NCI-H82 (cell line): ENCODE measurements at regions not wholly inside any gene's neighbourhood (a gene's known extent, or its start where the extent isn't known, plus 50 kb on each side); places are given as distances from the start of the nearest gene placed in this dataset.
"Not testable (repeated sequence)": the region's sequence is repeated elsewhere in the genome, so short reads cannot be mapped to it uniquely, and the experiment has no call there.

Experiments
- DNase-seq: peaks from one replicate; lab custom pipeline; 2025; lab: John Stamatoyannopoulos, UW

- DNase-seq = not testable (repeated sequence)
Observed at GRCh38 chr10:15921423-15921945, 61.2 kb upstream of the MINDY3 start.

DNA sequence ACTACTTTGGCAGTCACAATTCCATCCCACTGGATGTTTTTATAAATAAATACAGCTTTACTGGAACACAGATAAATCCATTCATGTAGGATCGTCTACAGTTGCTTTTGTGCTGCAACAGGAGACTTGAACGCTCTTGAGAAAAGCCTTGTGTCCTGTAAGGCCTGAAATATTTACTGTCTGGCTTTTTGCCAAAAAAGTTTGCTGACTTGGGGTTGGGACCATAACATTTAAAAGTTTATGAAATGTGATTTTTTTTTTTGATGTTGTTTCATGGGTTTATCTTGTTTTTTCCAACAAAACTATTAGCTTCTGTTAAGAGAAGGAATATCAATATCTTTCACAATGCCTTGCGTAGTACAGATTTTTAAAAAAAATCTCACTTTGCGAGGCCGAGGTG is 71.1 kb upstream of the MINDY3 start:
- DNase-seq = no peak

DNA sequence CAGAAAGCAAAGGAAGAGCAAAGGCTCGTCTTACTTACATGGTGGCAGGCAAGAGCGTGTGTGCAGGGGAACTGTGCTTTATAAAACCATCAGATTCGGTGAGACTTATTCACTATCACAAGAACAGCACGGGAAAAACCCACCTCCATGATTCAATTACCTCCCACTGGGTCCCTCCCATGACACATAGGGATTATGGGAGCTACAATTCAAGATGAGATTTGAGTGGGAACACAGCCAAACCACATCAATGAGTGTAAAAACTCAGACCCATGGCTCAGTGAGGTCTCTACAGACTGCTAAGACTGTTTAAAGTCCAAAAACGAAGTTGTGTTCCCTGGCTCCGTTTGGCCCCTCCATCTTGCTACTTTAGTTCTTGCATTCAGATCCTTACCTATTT is 79.2 kb upstream of the MINDY3 start:
- not testable (repeated sequence) for DNase-seq

DNA sequence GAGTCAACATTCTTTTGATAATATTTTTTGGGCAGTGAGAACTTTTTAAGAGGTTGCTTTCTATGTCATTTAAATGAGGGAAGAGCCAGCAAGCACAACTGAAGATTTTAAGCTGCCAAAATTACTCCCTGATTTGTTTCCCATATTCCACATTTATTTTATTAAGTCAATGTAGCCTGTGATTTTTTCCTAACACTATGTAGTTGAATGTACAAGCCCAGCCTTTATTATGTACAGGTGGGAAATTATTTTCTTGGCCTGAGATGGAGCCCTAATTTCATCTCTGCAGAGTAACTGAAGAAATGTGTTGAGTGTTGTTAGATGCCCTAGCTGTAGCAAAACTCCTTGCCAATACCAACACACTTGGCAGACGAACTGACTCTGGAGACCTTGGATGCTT is 83.1 kb upstream of the MINDY3 start:
- DNase-seq = no peak

DNA sequence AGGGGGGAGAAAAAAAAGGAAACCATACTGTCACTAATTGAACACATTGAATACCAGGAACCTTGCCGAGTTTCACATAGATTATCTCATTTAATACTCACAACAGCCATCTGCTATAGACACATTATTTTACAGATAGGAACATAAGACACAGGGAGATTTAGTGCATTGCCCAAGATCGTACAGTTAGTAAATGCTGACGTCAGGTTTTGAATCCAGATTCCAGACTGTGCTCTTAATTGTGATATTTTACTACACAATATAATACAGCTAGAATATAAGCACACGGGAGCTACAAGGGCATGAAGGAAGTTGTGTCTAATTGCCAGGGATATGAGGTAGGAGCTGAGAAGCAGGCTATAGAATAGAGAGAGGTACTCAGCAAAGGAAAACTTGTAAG is 93.9 kb upstream of the MINDY3 start:
- DNase-seq = no peak

GRCh38 chr10:15960277-15960676 is 100.0 kb upstream of the MINDY3 start:
- no peak for DNase-seq

DNA sequence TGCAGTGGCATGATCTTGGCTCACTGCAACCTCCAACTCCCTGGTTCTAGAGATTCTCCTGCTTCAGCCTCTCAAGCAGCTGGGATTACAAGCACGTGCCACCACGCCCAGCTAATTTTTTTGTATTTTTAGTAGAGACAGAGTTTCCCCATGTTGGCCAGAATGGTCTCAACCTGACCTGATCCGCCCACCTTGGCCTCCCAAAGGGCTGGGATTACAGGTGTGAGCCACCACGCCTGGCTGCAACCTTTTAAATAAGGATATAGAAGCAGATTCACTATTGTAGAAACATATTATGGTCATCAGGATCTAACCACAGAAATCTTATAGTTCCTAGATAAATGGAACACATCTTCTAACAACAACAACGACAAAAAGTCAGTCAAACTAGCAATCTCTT is 112.4 kb upstream of the MINDY3 start:
- not testable (repeated sequence) for DNase-seq

DNA sequence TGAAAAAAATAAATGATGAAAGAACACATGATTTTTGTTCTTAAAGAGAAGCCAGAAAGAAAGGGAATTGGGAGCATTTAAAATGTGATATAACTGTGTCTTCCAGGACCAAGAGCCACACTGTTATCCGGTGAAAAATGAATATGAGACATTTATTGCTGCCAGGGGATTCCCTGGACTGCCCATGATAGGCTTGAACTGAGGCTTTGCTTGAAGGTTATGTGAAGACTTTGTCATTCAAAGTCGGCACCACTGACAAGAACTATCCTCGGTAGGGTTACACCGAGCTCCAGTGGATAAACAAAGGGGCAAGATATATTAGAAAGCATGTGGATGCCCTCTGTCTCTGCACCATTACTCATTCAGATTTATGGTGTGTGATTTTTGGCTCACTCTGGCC is 125.4 kb upstream of the MINDY3 start:
- no peak for DNase-seq

- no peak for DNase-seq
Observed at GRCh38 chr10:15990535-15991129, 130.3 kb upstream of the MINDY3 start.

GRCh38 chr10:15997313-15997712 is 137.0 kb upstream of the MINDY3 start:
- DNase-seq = no peak

- no peak for DNase-seq
Observed at GRCh38 chr10:16001581-16001980, 141.3 kb upstream of the MINDY3 start.

DNA sequence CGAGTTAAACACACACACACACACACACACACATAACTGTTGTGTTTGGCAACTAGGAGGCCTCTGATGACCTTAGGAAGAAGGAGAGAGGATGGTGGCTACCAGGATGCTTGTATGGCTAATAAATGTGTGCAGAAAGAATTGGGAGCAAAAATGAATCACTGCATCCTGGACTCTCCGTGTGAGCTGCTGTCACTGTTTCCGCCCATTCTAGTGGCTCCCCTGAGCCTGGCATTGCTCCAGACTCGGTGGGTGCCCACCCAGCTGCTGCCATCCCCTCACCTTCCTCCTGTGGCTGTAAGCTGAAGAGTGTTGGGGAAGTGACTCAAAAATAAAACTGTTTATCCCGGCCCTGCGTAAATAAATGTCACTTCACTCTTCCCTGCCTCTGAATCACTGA is 149.5 kb upstream of the MINDY3 start:
- no peak for DNase-seq

DNA sequence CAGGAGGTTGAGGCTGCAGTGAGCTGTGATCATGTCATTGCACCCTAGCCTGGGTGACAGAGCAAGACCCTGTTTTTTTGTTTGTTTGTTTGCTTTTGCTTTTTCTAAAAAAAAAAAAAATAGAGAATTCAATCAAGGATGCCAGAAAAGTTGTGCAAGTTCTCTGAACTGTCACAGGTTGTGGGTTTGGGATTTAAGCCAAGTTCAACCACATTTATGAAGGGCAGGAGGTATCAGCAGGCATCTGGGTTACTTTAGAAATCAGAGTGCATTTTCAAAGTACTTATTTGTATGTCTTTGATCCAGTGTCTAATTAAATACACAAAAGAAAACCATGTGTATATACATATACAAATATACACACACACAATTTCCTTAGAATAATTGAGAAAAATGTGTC is 151.2 kb upstream of the MINDY3 start:
- DNase-seq = no peak

GRCh38 chr10:16014469-16014868 is 154.2 kb upstream of the MINDY3 start:
- DNase-seq = no peak

GRCh38 chr10:16016688-16017087 is 156.4 kb upstream of the MINDY3 start:
- no peak for DNase-seq

DNA sequence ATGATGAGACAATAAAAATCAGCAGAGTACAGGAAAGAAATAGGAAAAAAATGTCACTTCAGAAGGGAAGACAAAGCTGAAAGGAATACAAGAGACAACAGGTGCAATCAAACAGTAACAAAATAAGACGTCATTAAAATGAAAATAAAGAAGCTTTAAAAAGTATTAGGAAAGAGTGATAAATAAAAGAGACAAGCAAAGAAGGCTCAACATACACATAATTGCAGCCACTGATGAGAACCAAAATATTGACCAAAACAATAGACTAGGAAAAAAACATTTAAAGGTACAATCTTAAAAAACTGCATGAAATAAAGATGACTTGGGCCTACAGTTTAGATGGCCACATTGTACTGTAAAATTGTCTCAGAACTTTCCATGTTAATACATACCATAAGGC is 160.5 kb upstream of the MINDY3 start:
- no peak for DNase-seq

DNA sequence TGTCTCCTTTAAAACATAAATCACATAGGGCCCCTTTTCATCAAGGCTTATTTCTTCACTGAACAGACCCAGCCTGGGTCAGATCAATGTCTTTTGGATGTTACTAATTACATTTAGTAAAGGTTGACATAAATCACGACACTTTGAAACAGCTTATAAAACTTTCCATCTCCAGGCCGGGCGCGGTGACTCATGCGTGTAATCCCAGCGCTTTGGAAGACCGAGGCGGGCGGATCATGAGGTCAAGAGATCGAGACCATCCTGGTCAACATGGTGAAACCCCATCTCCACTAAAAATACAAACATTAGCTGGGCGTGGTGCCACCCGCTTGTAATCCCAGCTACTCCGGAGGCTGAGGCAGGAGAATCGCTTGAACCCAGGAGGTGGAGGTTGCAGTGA is 166.5 kb upstream of the MINDY3 start:
- not testable (repeated sequence) for DNase-seq

- DNase-seq = no peak
Observed at GRCh38 chr10:16030562-16030961, 170.3 kb upstream of the MINDY3 start.

GRCh38 chr10:16049050-16049449 is 188.7 kb upstream of the MINDY3 start:
- DNase-seq = peak; percentile 5

DNA sequence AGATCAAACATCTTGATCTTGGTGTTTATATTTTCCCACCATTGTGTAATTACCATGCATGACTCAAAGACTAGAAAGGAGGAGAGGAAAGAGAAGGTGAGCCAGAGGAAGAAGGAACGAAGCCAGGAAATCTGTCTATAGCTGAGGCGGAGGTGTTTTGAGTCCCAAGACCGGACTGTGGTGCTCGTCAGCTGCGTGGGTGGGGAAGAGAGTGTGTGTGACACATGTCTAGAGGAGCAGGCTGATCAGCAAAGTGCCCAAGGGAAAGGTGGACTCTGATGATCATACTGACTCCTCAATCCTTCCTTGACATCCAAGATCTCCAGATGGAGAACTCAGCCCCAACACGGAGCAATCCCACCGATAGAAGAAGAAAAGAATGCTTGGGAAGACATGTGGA is 189.5 kb upstream of the MINDY3 start:
- DNase-seq = no peak

GRCh38 chr10:16063350-16063749 is 203.0 kb upstream of the MINDY3 start:
- DNase-seq = no peak

- not testable (repeated sequence) for DNase-seq
Observed at GRCh38 chr10:16083551-16083950, 223.2 kb upstream of the MINDY3 start.

DNA sequence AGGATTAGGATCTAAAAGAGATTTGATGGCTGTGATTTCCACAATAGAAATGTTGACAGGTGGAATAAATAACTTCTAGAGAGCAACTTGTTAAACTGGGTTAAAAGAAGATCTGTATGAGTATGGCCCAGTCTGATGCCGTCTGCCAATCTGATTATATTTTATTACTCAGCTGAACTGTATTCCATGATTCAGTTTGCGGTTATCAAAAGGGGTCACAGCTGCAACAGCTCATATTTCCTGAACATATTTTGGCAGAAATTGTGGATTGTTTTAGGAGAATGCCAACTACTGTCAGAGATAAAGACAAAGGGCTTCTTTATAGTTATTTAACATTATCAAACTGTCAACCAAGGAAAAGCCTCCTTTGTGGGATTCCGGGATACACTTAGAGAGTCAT is 244.8 kb upstream of the MINDY3 start:
- no peak for DNase-seq
